ENCODE measurements at regions not wholly inside any gene's neighbourhood (a gene's known extent, or its start where the extent isn't known, plus 50 kb on each side); places are given as distances from the start of the nearest gene placed in this dataset.

GRCh38 chr2:153349603-153350002 lies 129.0 kb downstream of the RPRM start:
- TF ChIP-seq CTCF (IDR thresholded peaks at IDR 0.05) (no peak), EZH2phosphoT487 (IDR thresholded peaks at IDR 0.05) (no peak)
